GM12878 (cell line): ENCODE measurements at regions not wholly inside any gene's neighbourhood (a gene's known extent, or its start where the extent isn't known, plus 50 kb on each side); places are given as distances from the start of the nearest gene placed in this dataset.

Experiments used
- ATAC-seq: fragments of 200-7000 bp; cut with Tn5 transposase; 3 replicates; pipeline ENCODE4 v1.9.1; 2020; ENCODE audit warnings: mild to moderate bottlenecking, moderate library complexity
- BruUV-seq: library from RNA; stranded (reverse); fragments of 400-500 nt; replicated peaks from 2 replicates; lab custom pipeline; 2021; lab: Mats Ljungman, UMichigan
- CTCF ChIA-PET: fragments of 300-600 bp; sonication (Branson Sonifier 250); formaldehyde crosslinking; extraction: SDS; loops from one replicate; lab custom pipeline; 2021; ENCODE audit warnings: inconsistent platforms; lab: Yijun Ruan, JAX
- POLR2A ChIA-PET: fragments of 350-600 bp; formaldehyde crosslinking; extraction: SDS; loops from one replicate; lab custom pipeline; 2021; ENCODE audit warnings: inconsistent platforms; lab: Charles Lee
- RAD21 ChIA-PET: fragments of 300-600 bp; sonication (Branson Sonifier 250); formaldehyde crosslinking; loops from one replicate; lab custom pipeline; 2023; ENCODE audit warnings: antibody characterized with exemption; ENCODE audit not compliant: unreplicated experiment; lab: Charles Lee
- SMC1A ChIA-PET: fragments of 300-600 bp; sonication (Branson Sonifier 250); formaldehyde crosslinking; loops from one replicate; lab custom pipeline; 2023; ENCODE audit not compliant: unreplicated experiment, uncharacterized antibody; lab: Charles Lee
- DNase-seq: peaks from one replicate; pipeline ENCODE4 v3.0.0-alpha.2; 2011; ENCODE audit warnings: low read depth, low spot score
- FAIRE-seq: peaks from 3 replicates; lab custom pipeline; 2011; peaks lifted over from hg19 to GRCh38; lab: Jason Lieb, UNC
- H2AFZ ChIP-seq: 2 replicates; pipeline ENCODE4 v1.6.0; 2011; ENCODE audit warnings: low read depth, low read length, control low read depth; ENCODE audit not compliant: control insufficient read depth
- H3K27ac ChIP-seq: 2 replicates; pipeline ENCODE4 v1.5.1; 2011; ENCODE audit warnings: control low read depth; ENCODE audit not compliant: control insufficient read depth, insufficient read depth
- H3K27me3 ChIP-seq, 2 experiments: replicated peaks in 1 of 2; 2 replicates each; pipeline versions ENCODE4 v1.6.0 to v1.6.1; 2011; ENCODE audit warnings: low read length in 1 of 2; ENCODE audit not compliant: control insufficient read depth in 2 of 2, insufficient read depth in 2 of 2
- H3K36me3 ChIP-seq, 2 experiments: 2 replicates each; pipeline ENCODE4 v1.5.1; 2011; ENCODE audit warnings: low read length in 1 of 2; ENCODE audit not compliant: control insufficient read depth in 2 of 2, insufficient read depth in 2 of 2
- H3K4me1 ChIP-seq: 2 replicates; pipeline ENCODE4 v1.6.1; 2011; ENCODE audit warnings: mild to moderate bottlenecking, low read length, moderate library complexity, mixed read lengths; ENCODE audit not compliant: control insufficient read depth, insufficient read depth
- H3K4me2 ChIP-seq: 2 replicates; pipeline ENCODE4 v1.6.0; 2011; ENCODE audit warnings: control low read depth; ENCODE audit not compliant: control insufficient read depth, insufficient read depth
- H3K4me3 ChIP-seq: fragments of 200-600 bp; sonication (generic); 2 replicates; pipeline ENCODE4 v1.5.1; 2016
- H3K79me2 ChIP-seq: 2 replicates; pipeline ENCODE4 v1.6.0; 2011; ENCODE audit warnings: low read length; ENCODE audit not compliant: control insufficient read depth, insufficient read depth
- H3K9ac ChIP-seq: 2 replicates; pipeline ENCODE4 v1.8.0; 2011; ENCODE audit warnings: low read length, control low read depth, mixed read lengths; ENCODE audit not compliant: control insufficient read depth, insufficient read depth
- H3K9me3 ChIP-seq: replicated peaks from 3 replicates; pipeline ENCODE4 v1.5.1; 2011; ENCODE audit warnings: mild to moderate bottlenecking, low read length; ENCODE audit not compliant: control insufficient read depth, insufficient read depth
- H4K20me1 ChIP-seq: 2 replicates; pipeline ENCODE4 v1.6.0; 2011; ENCODE audit not compliant: control insufficient read depth, insufficient read depth
- CBX3 ChIP-seq: fragments of 200-600 bp; sonication (generic); IDR thresholded peaks from 2 replicates; pipeline ENCODE4 v1.6.1; 2016; ENCODE audit warnings: low read depth, borderline replicate concordance
- CUX1 ChIP-seq: IDR thresholded peaks from 2 replicates; pipeline ENCODE4 v1.6.1; 2012; ENCODE audit warnings: improper control_type of control experiment, low read depth, low read length; ENCODE audit not compliant: insufficient replicate concordance
- KDM1A ChIP-seq: fragments of 200-600 bp; sonication (generic); IDR thresholded peaks from 2 replicates; pipeline ENCODE4 v1.6.1; 2016; ENCODE audit warnings: borderline replicate concordance
- LARP7 ChIP-seq: fragments of 450-650 bp; IDR thresholded peaks from 2 replicates; pipeline ENCODE4 v1.6.1; 2017; ENCODE audit warnings: mild to moderate bottlenecking
- MTA3 ChIP-seq: IDR thresholded peaks from 2 replicates; pipeline ENCODE4 v1.6.1; 2012; ENCODE audit warnings: low read length, inconsistent platforms, borderline replicate concordance
- NBN ChIP-seq: fragments of 450-650 bp; IDR thresholded peaks from 2 replicates; pipeline ENCODE4 v1.6.1; 2016
- NFIC ChIP-seq: IDR thresholded peaks from 2 replicates; pipeline ENCODE4 v1.6.1; 2012; ENCODE audit warnings: low read depth, mild to moderate bottlenecking, inconsistent platforms, low read length, moderate library complexity
- NR2C2 ChIP-seq: IDR thresholded peaks from 2 replicates; pipeline ENCODE4 v1.6.1; 2011; ENCODE audit warnings: borderline replicate concordance, low read depth; ENCODE audit not compliant: control insufficient read depth, insufficient read length
- PKNOX1 ChIP-seq: fragments of 450-650 bp; IDR thresholded peaks from 2 replicates; pipeline ENCODE4 v1.6.1; 2016; ENCODE audit warnings: mild to moderate bottlenecking
- POU2F2 ChIP-seq: IDR thresholded peaks from 3 replicates; pipeline ENCODE4 v1.6.1; 2011; ENCODE audit warnings: low read depth, mild to moderate bottlenecking, low read length, borderline replicate concordance
- RUNX3 ChIP-seq: IDR thresholded peaks from 2 replicates; pipeline ENCODE4 v1.6.1; 2012; ENCODE audit warnings: low read length, inconsistent platforms
- TCF7 ChIP-seq: IDR thresholded peaks from 2 replicates; pipeline ENCODE4 v1.6.1; 2014; ENCODE audit warnings: antibody characterized with exemption, borderline replicate concordance
- WGBS: methylation state at CpG from one replicate; pipeline ENCODE4 v1.1.6; 2016; ENCODE audit warnings: low lambda C conversion rate; ENCODE audit not compliant: insufficient replicate concordance, insufficient coverage; ENCODE audit errors: missing lambda C conversion rate; 5-methylcytosine and 5-hydroxymethylcytosine counted together
- in situ Hi-C: fragments of 300-500 bp; cut with MboI; formaldehyde crosslinking; loops from 9 replicates; pipeline ENCODE4 v1.14.3; 2018; ENCODE audit warnings: mixed read lengths
- intact Hi-C: fragments of 100-400 bp; cut with micrococcal nuclease; formaldehyde crosslinking; loops from one replicate; pipeline ENCODE4 v1.14.2; 2022; ENCODE audit not compliant: unreplicated experiment

- ChIA-PET POLR2A (no interaction called here), SMC1A (interaction anchor here (0.7 kb wide), 1 partner anchor 33 kb away, joined by 3 read pairs; no protein-coding TSS in a partner anchor), RAD21 (no interaction called here)
- no peak overlapping the region for H3K27ac ChIP-seq
- no peaks in the 10 kb centered on the region for H3K79me2 ChIP-seq
- H3K9ac ChIP-seq: no peak overlapping the region
- H3K4me1 ChIP-seq: peaks cover 9% of the 10 kb centered on the region
- no peak for FAIRE-seq
- H3K9me3 ChIP-seq: no peaks in the 10 kb centered on the region; the same call in 2 of the 3 replicates
- no peaks in the 10 kb centered on the region for H3K27me3 ChIP-seq
- H3K4me2 ChIP-seq: peak overlapping the region; percentile 41
- no peaks in the 10 kb centered on the region for H4K20me1 ChIP-seq
- in situ Hi-C loops: no loop called here
- BruUV-seq: no TSS peak
- DNase-seq: no peak
- no peak overlapping the region; the same call in 1 of the 2 replicates for H3K4me3 ChIP-seq
- WGBS: 74% methylated on average over 4 of the region's 4 CpGs
- intact Hi-C loops: no loop called here
- H2AFZ ChIP-seq: peak overlapping the region; percentile 75
- TF ChIP-seq PKNOX1: no peak
- TF ChIP-seq LARP7: no peak
- TF ChIP-seq MTA3: no peak
- TF ChIP-seq TCF7: no peak
- TF ChIP-seq KDM1A: no peak
- TF ChIP-seq NR2C2: no peak
- no peak for TF ChIP-seq RUNX3
- TF ChIP-seq NFIC: no peak
- no peak for TF ChIP-seq CBX3
- TF ChIP-seq POU2F2: no peak
- TF ChIP-seq NBN: no peak
- TF ChIP-seq CUX1: no peak
- TF ChIP-seq, all 136 proteins: peak for 0
- no peaks in the 10 kb centered on the region for H3K36me3 ChIP-seq
- CTCF ChIA-PET: interaction anchor here (0.8 kb wide), 1 partner anchor 13 kb away, joined by 4 read pairs; no protein-coding TSS in a partner anchor
- ATAC-seq: peak; percentile 52
Measured at GRCh38 chr6:5866547-5867051, 140.1 kb downstream of the NRN1 start.
